Esophagus squamous epithelium (tissue), 5 donors: ENCODE measurements at regions not wholly inside any gene's neighbourhood (a gene's known extent, or its start where the extent isn't known, plus 50 kb on each side); places are given as distances from the start of the nearest gene placed in this dataset.

Source experiments
- DNase-seq: peaks from one replicate; lab custom pipeline; 2025; lab: John Stamatoyannopoulos, UW
- H3K27ac ChIP-seq, 4 donors: fragments of 200-600 bp; sonication (generic); one replicate each; pipeline ENCODE4 v1.5.1; 2016 to 2019; ENCODE audit warnings: mild to moderate bottlenecking in 1 of 4
- H3K27me3 ChIP-seq, 4 donors: fragments of 200-600 bp; sonication (generic); 1 replicate in 3 of 4; 2 replicates in 1 of 4; pipeline versions ENCODE4 v1.5.1 to v1.6.0; 2017 to 2021; ENCODE audit warnings: antibody characterized with exemption in 1 of 4
- H3K36me3 ChIP-seq, 3 donors: fragments of 200-600 bp; sonication (generic); one replicate each; pipeline ENCODE4 v1.5.1; 2016 to 2019
- H3K4me1 ChIP-seq, 3 donors: fragments of 200-600 bp; sonication (generic); one replicate each; pipeline ENCODE4 v1.5.1; 2017 to 2019
- H3K4me3 ChIP-seq, 4 donors: fragments of 200-600 bp; sonication (generic); 1 replicate in 3 of 4; 2 replicates in 1 of 4; pipeline ENCODE4 v1.5.1; 2016 to 2019; ENCODE audit warnings: mild to moderate bottlenecking in 2 of 4, moderate library complexity in 1 of 4
- H3K9me3 ChIP-seq, 3 donors: fragments of 200-600 bp; sonication (generic); one replicate each; pipeline ENCODE4 v1.5.1; 2016 to 2019
- CTCF ChIP-seq, 6 experiments: fragments of 450-650 bp in 4 of 6; fragments of 200-600 bp in 2 of 6; sonication (generic) in 2 of 6; IDR thresholded peaks; one replicate each; pipeline ENCODE4 v1.5.1; 2016 to 2019; ENCODE audit warnings: antibody characterized with exemption in 6 of 6, mild to moderate bottlenecking in 4 of 6, moderate library complexity in 4 of 6
- POLR2A ChIP-seq, 4 donors: fragments of 450-650 bp; IDR thresholded peaks; one replicate each; pipeline ENCODE4 v1.6.1; 2017; ENCODE audit warnings: antibody characterized with exemption in 4 of 4, mild to moderate bottlenecking in 4 of 4, moderate library complexity in 3 of 4
- whole genome bisulfite sequencing, 2 donors: methylation state at CpG; one replicate each; pipeline ENCODE4 v1.1.5; 2018; 5-methylcytosine and 5-hydroxymethylcytosine counted together
- intact Hi-C: fragments of 100-400 bp; cut with DNase I; formaldehyde crosslinking; loops from one replicate; pipeline ENCODE4 v1.15.0; 2022
- donor health status: DM: yes; HTN: yes; CAD: no.

DNA sequence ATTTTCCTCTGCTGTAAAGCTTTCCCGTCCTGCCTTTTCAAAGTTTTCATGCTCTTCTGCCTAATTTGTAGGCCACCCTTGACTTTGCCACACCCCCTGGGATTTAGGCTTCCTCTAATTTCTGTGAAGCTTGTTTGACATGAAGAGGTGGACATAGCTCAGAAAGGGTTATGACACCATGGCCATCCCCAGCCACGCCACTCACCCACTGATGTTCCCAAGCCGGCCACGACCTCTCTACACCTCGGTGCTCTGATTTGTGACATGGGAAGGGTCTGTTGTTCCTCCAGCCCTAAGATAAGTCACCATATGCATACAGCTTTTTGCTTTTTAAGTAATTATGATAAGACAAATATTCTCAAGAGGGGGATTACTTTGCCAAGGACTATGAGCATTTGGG, 139.5 kb downstream of the BARX1 start:
- TF ChIP-seq POLR2A (IDR thresholded peaks at IDR 0.05) (no peak), CTCF (IDR thresholded peaks at IDR 0.05) (no peak)
- intact Hi-C loops: no loop called here
- Histone ChIP-seq H3K27ac (no peak overlapping the region), H3K4me3 (no peak overlapping the region), H3K9me3 (no peaks in the 10 kb centered on the region), H3K36me3 (no peaks in the 10 kb centered on the region), H3K27me3 (peaks cover 0 to 85% (median 0%) of the 10 kb centered on the region in 4 donors), H3K4me1 (no peaks in the 10 kb centered on the region)
- WGBS, 2 donors: 75 to 80% methylated on average over 5 of the region's 5 CpGs
- DNase-seq: no peak

DNA sequence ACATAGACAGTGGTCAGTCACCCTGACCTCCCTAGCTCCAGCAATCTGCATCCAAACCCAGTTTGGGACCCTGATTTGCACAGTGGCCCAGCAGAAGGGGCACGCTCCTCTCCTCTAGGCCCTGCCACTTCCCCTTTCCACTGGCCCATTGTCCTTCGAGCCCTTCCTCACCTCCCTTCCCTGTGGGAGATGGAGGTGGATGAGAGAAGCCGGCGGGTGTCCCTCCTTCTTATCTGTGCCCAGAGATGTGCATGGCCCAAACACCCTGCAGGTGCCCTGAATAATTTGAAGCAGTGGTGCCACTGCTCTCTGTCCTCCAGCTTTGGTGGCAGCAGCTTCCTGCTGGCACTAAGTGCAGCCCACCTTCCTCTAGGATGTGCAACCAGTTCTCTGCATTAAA, 140.0 kb downstream of the BARX1 start:
- 44 to 71% methylated on average over 3 to 4 of the region's 4 CpGs for WGBS, 2 donors
- Histone ChIP-seq H3K4me3 (no peak overlapping the region), H3K4me1 (no peaks in the 10 kb centered on the region), H3K27ac (no peak overlapping the region), H3K27me3 (peaks cover 0 to 85% (median 0%) of the 10 kb centered on the region in 4 donors), H3K9me3 (no peaks in the 10 kb centered on the region), H3K36me3 (no peaks in the 10 kb centered on the region)
- DNase-seq: no peak
- TF ChIP-seq POLR2A (IDR thresholded peaks at IDR 0.05): no peak
- no peak for TF ChIP-seq CTCF (IDR thresholded peaks at IDR 0.05)
- intact Hi-C loops: no loop called here

DNA sequence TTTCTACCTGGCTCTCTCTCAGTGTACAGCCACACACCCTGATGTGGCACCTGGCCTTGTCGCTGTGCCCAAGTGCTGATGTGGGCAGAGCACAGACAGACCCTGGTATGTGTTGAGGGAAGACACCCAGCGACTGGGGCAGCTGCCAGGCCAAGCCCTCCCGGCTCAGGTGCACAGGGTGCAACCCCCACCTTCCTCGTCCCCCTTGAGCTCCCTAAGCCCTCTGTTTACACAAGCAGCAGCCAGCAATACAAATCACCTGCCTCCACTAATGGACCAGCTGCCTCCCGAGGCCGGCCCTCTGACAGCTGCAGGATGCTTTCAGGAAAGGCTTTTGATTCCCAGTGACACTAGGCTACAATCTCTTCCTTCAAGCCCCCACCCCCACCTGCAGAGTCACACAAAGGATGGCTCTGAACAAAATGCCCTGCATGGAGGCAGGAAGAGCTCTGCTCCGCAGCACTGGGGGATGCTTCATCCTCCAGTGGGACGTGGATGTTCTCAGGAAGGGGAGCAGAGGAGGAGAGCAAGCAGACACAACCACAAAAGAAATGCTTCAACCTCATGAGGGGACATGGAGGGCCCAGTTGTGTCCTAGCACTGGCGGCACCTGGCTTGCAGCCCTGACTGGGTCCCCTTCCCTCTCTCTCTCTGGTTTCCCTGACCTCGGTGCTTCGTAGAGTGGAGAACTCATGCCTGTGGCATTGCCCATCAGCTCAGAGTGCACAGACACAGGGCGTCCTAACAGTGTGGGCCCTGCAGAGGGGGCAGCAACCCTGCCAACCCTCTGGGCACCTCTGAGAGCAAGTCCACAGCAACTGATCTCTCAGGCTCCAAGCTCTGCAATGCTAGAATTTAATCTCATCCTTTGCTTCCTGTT, 140.8 kb downstream of the BARX1 start:
- DNase-seq: no peak
- Histone ChIP-seq H3K36me3 (no peaks in the 10 kb centered on the region), H3K27ac (no peak overlapping the region), H3K9me3 (no peaks in the 10 kb centered on the region), H3K4me1 (no peaks in the 10 kb centered on the region), H3K27me3 (peaks cover 0 to 85% (median 0%) of the 10 kb centered on the region in 4 donors), H3K4me3 (no peak overlapping the region)
- WGBS, 2 donors: 18 to 56% methylated on average over 2 to 5 of the region's 12 CpGs
- no peak for TF ChIP-seq POLR2A (IDR thresholded peaks at IDR 0.05)
- no peak for TF ChIP-seq CTCF (IDR thresholded peaks at IDR 0.05)
- intact Hi-C loops: no loop called here

DNA sequence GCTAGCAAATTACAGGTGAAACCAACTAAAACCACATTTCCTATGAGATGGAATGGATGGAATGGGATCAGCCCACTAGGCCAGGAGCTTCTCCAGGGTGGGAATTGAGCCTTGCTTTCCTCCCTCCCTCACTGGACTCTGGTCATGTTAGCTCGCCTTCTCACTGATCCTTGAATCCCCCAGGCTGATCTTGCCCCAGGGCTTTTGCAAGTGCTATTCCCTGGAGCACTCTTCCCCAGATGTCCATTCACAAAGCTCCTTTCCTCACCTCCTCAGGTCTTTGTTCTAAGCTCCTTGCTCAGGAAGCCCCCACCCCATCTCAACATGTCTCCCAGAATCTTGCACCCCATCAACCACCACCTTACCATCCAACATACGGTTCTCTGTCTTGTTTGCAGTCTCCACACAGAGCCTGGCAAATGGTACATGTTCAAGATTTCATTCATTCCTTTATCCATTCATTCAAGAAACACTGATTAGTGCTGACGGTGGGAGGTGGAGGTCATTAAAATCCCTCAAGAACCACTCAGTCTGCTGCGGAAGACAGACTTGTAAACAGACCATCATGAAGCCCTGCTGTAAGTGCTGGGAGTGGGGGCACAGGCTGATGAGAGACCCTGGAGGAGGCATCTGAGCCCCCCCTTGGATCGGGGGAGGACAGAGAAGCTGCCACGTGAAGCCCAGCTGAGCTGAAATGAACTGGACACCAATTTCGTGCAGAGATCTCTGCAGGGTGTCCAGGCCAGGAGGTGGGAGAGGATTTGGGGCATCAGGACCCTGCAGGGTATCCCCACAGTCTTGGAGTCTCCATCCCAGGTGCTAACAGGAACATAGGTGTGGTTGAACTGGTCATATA, 141.7 kb downstream of the BARX1 start:
- Histone ChIP-seq H3K27me3 (peaks cover 0 to 85% (median 0%) of the 10 kb centered on the region in 4 donors), H3K4me3 (no peak overlapping the region), H3K4me1 (no peaks in the 10 kb centered on the region), H3K36me3 (no peaks in the 10 kb centered on the region), H3K9me3 (no peaks in the 10 kb centered on the region), H3K27ac (no peak overlapping the region)
- TF ChIP-seq POLR2A (IDR thresholded peaks at IDR 0.05): no peak
- TF ChIP-seq CTCF (IDR thresholded peaks at IDR 0.05): no peak
- WGBS, 2 donors: 39 to 43% methylated on average over 6 of the region's 7 CpGs
- no peak for DNase-seq
- intact Hi-C loops: no loop called here

DNA sequence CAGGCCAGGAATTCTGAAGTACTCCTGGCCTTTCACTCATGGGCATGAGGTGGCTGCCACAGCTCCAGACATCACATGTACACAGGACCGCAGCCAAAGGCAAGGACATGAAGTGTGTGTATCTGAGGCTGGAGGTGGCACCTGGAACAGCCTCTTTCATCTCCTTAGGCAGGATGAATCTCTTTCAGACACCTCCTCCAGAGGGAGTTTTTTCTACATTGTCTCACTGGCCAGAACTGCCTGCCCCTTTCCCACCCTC, 142.8 kb downstream of the BARX1 start:
- no peak overlapping the region for H3K27ac ChIP-seq
- no peaks in the 10 kb centered on the region for H3K9me3 ChIP-seq
- no peak overlapping the region for H3K4me3 ChIP-seq
- intact Hi-C loops: no loop called here
- peaks cover 0 to 80% (median 0%) of the 10 kb centered on the region in 4 donors for H3K27me3 ChIP-seq
- 88% methylated on average over 1 of the region's 1 CpG; no CpG with 5 or more reads in 1 of the 2 donors for WGBS, 2 donors
- DNase-seq: no peak
- no peaks in the 10 kb centered on the region for H3K4me1 ChIP-seq
- TF ChIP-seq POLR2A (IDR thresholded peaks at IDR 0.05) (no peak), CTCF (IDR thresholded peaks at IDR 0.05) (no peak)
- no peaks in the 10 kb centered on the region for H3K36me3 ChIP-seq
